DOHH2 (cell line): ENCODE measurements at regions not wholly inside any gene's neighbourhood (a gene's known extent, or its start where the extent isn't known, plus 50 kb on each side); places are given as distances from the start of the nearest gene placed in this dataset.

Source experiments
- EZH2phosphoT487 ChIP-seq: fragments of 200-600 bp; sonication (generic); IDR thresholded peaks from 2 replicates; pipeline ENCODE4 v1.6.1; 2017; ENCODE audit warnings: borderline replicate concordance, mild to moderate bottlenecking, antibody characterized with exemption, low read length, moderate library complexity, mixed read lengths
- TF ChIP-seq, protein P1 (sequence below): fragments of 200-600 bp; sonication (generic); IDR thresholded peaks from one replicate; pipeline ENCODE4 v1.5.1; 2014; ENCODE audit warnings: antibody characterized with exemption, mild to moderate bottlenecking, low read depth, low read length; ENCODE audit not compliant: poor library complexity, severe bottlenecking

DNA sequence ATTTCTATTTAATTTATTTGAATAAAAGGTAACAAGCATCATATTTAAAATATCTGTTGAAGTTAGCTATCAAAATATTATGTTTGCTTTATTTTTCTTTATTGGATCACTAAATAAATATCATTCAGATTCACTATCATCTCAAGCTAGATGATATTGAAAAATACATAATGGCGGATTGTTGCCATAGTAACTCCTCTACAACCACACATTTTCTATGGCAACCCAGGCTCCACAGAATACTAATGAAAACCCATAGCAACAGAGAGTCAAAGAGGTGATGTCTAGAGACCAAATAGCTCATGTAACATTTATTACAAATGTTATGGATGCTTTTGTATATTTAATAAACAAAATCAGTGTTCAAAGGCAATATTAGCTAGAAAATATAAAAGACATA, 148.9 kb upstream of the CDK1 start:
- TF ChIP-seq, protein P1, sequence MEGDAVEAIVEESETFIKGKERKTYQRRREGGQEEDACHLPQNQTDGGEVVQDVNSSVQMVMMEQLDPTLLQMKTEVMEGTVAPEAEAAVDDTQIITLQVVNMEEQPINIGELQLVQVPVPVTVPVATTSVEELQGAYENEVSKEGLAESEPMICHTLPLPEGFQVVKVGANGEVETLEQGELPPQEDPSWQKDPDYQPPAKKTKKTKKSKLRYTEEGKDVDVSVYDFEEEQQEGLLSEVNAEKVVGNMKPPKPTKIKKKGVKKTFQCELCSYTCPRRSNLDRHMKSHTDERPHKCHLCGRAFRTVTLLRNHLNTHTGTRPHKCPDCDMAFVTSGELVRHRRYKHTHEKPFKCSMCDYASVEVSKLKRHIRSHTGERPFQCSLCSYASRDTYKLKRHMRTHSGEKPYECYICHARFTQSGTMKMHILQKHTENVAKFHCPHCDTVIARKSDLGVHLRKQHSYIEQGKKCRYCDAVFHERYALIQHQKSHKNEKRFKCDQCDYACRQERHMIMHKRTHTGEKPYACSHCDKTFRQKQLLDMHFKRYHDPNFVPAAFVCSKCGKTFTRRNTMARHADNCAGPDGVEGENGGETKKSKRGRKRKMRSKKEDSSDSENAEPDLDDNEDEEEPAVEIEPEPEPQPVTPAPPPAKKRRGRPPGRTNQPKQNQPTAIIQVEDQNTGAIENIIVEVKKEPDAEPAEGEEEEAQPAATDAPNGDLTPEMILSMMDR: no peak
- TF ChIP-seq EZH2phosphoT487: no peak
